ENCODE measurements at regions not wholly inside any gene's neighbourhood (a gene's known extent, or its start where the extent isn't known, plus 50 kb on each side); places are given as distances from the start of the nearest gene placed in this dataset.

- Histone ChIP-seq H3K4me1 (ENCODE audit: control insufficient read depth in 1 of 2, insufficient read depth in 1 of 2, low read depth in 1 of 2, low read length in 1 of 2) (no peaks in the 10 kb centered on the region), H3K27ac (no peak overlapping the region), H3K9me3 (no peaks in the 10 kb centered on the region), H3K4me3 (ENCODE audit: low read depth in 1 of 2, low read length in 1 of 2) (no peak overlapping the region), H3K27me3 (peaks cover 68% of the 10 kb centered on the region), H3K36me3 (no peaks in the 10 kb centered on the region)
- no peak for TF ChIP-seq CTCF (IDR thresholded peaks at IDR 0.05)
Observed at GRCh38 chr2:242030858-242031257, 161.3 kb downstream of the RTP5 start.

GRCh38 chr2:242031481-242032019, 162.0 kb downstream of the RTP5 start:
- Histone ChIP-seq H3K27me3 (peaks cover 74% of the 10 kb centered on the region), H3K4me3 (ENCODE audit: low read depth in 1 of 2, low read length in 1 of 2) (no peak overlapping the region), H3K36me3 (no peaks in the 10 kb centered on the region), H3K4me1 (ENCODE audit: control insufficient read depth in 1 of 2, insufficient read depth in 1 of 2, low read depth in 1 of 2, low read length in 1 of 2) (no peaks in the 10 kb centered on the region), H3K27ac (no peak overlapping the region), H3K9me3 (no peaks in the 10 kb centered on the region)
- no peak for TF ChIP-seq CTCF (IDR thresholded peaks at IDR 0.05)

GRCh38 chr2:242032780-242033656, 163.5 kb downstream of the RTP5 start:
- Histone ChIP-seq H3K4me3 (ENCODE audit: low read depth in 1 of 2, low read length in 1 of 2) (no peak overlapping the region), H3K36me3 (no peaks in the 10 kb centered on the region), H3K27me3 (peaks cover 82% of the 10 kb centered on the region), H3K27ac (no peak overlapping the region), H3K9me3 (no peaks in the 10 kb centered on the region), H3K4me1 (ENCODE audit: control insufficient read depth in 1 of 2, insufficient read depth in 1 of 2, low read depth in 1 of 2, low read length in 1 of 2) (no peaks in the 10 kb centered on the region)
- TF ChIP-seq CTCF (IDR thresholded peaks at IDR 0.05): no peak

GRCh38 chr2:242034138-242034537, 164.6 kb downstream of the RTP5 start:
- peaks cover 84% of the 10 kb centered on the region for H3K27me3 ChIP-seq
- no peaks in the 10 kb centered on the region for H3K9me3 ChIP-seq
- H3K4me3 ChIP-seq (ENCODE audit: low read depth in 1 of 2, low read length in 1 of 2): no peak overlapping the region
- no peaks in the 10 kb centered on the region for H3K36me3 ChIP-seq
- H3K27ac ChIP-seq: no peak overlapping the region
- no peak for TF ChIP-seq CTCF (IDR thresholded peaks at IDR 0.05)
- no peaks in the 10 kb centered on the region for H3K4me1 ChIP-seq (ENCODE audit: control insufficient read depth in 1 of 2, insufficient read depth in 1 of 2, low read depth in 1 of 2, low read length in 1 of 2)

- H3K4me1 ChIP-seq (ENCODE audit: control insufficient read depth in 1 of 2, insufficient read depth in 1 of 2, low read depth in 1 of 2, low read length in 1 of 2): no peaks in the 10 kb centered on the region
- no peak overlapping the region for H3K27ac ChIP-seq
- H3K27me3 ChIP-seq: peaks cover 73% of the 10 kb centered on the region
- no peak overlapping the region for H3K4me3 ChIP-seq (ENCODE audit: low read depth in 1 of 2, low read length in 1 of 2)
- no peak for TF ChIP-seq CTCF (IDR thresholded peaks at IDR 0.05)
- no peaks in the 10 kb centered on the region for H3K9me3 ChIP-seq
- no peaks in the 10 kb centered on the region for H3K36me3 ChIP-seq
Observed at GRCh38 chr2:242034996-242035814, 165.7 kb downstream of the RTP5 start.
